ENCODE measurements at regions not wholly inside any gene's neighbourhood (a gene's known extent, or its start where the extent isn't known, plus 50 kb on each side); places are given as distances from the start of the nearest gene placed in this dataset.

- no peak overlapping the region for H3K4me3 Mint-ChIP-seq (ENCODE audit: unreplicated experiment)
- H3K4me1 Mint-ChIP-seq (ENCODE audit: low read depth, unreplicated experiment): peaks cover 2% of the 10 kb centered on the region
- no peak for DNase-seq
- no peak overlapping the region for H3K27ac Mint-ChIP-seq (ENCODE audit: unreplicated experiment)
- H3K36me3 Mint-ChIP-seq (ENCODE audit: unreplicated experiment): no peaks in the 10 kb centered on the region
- TF ChIP-seq CTCF (IDR thresholded peaks at IDR 0.05; ENCODE audit: partially characterized antibody, unreplicated experiment): no peak
- H3K9me3 Mint-ChIP-seq (ENCODE audit: unreplicated experiment): no peaks in the 10 kb centered on the region
- peaks cover 5% of the 10 kb centered on the region for H3K27me3 Mint-ChIP-seq (ENCODE audit: unreplicated experiment)
Observed at GRCh38 chr7:131652194-131652593, 95.8 kb upstream of the PODXL start.

- Mint-ChIP-seq H3K27ac (ENCODE audit: unreplicated experiment) (no peak overlapping the region), H3K27me3 (ENCODE audit: unreplicated experiment) (peaks cover 5% of the 10 kb centered on the region), H3K36me3 (ENCODE audit: unreplicated experiment) (no peaks in the 10 kb centered on the region), H3K9me3 (ENCODE audit: unreplicated experiment) (no peaks in the 10 kb centered on the region), H3K4me1 (ENCODE audit: low read depth, unreplicated experiment) (peaks cover 1% of the 10 kb centered on the region), H3K4me3 (ENCODE audit: unreplicated experiment) (no peak overlapping the region)
- DNase-seq: no peak
- no peak for TF ChIP-seq CTCF (IDR thresholded peaks at IDR 0.05; ENCODE audit: partially characterized antibody, unreplicated experiment)
Observed at GRCh38 chr7:131649879-131650278, 93.5 kb upstream of the PODXL start.

GRCh38 chr7:131649003-131649541, 92.6 kb upstream of the PODXL start:
- no peak overlapping the region for H3K27ac Mint-ChIP-seq (ENCODE audit: unreplicated experiment)
- no peak for DNase-seq
- no peaks in the 10 kb centered on the region for H3K4me1 Mint-ChIP-seq (ENCODE audit: low read depth, unreplicated experiment)
- H3K27me3 Mint-ChIP-seq (ENCODE audit: unreplicated experiment): peaks cover 6% of the 10 kb centered on the region
- no peak overlapping the region for H3K4me3 Mint-ChIP-seq (ENCODE audit: unreplicated experiment)
- peaks cover 2% of the 10 kb centered on the region for H3K9me3 Mint-ChIP-seq (ENCODE audit: unreplicated experiment)
- TF ChIP-seq CTCF (IDR thresholded peaks at IDR 0.05; ENCODE audit: partially characterized antibody, unreplicated experiment): no peak
- H3K36me3 Mint-ChIP-seq (ENCODE audit: unreplicated experiment): no peaks in the 10 kb centered on the region

- H3K9me3 Mint-ChIP-seq (ENCODE audit: unreplicated experiment): peaks cover 2% of the 10 kb centered on the region
- peaks cover 5% of the 10 kb centered on the region for H3K27me3 Mint-ChIP-seq (ENCODE audit: unreplicated experiment)
- no peak overlapping the region for H3K27ac Mint-ChIP-seq (ENCODE audit: unreplicated experiment)
- no peaks in the 10 kb centered on the region for H3K36me3 Mint-ChIP-seq (ENCODE audit: unreplicated experiment)
- no peak for DNase-seq
- TF ChIP-seq CTCF (IDR thresholded peaks at IDR 0.05; ENCODE audit: partially characterized antibody, unreplicated experiment): no peak
- no peaks in the 10 kb centered on the region for H3K4me1 Mint-ChIP-seq (ENCODE audit: low read depth, unreplicated experiment)
- no peak overlapping the region for H3K4me3 Mint-ChIP-seq (ENCODE audit: unreplicated experiment)
Observed at GRCh38 chr7:131648491-131648890, 92.1 kb upstream of the PODXL start.

- H3K27me3 Mint-ChIP-seq (ENCODE audit: unreplicated experiment): peaks cover 7% of the 10 kb centered on the region
- H3K9me3 Mint-ChIP-seq (ENCODE audit: unreplicated experiment): peaks cover 2% of the 10 kb centered on the region
- H3K4me3 Mint-ChIP-seq (ENCODE audit: unreplicated experiment): no peak overlapping the region
- H3K4me1 Mint-ChIP-seq (ENCODE audit: low read depth, unreplicated experiment): no peaks in the 10 kb centered on the region
- H3K36me3 Mint-ChIP-seq (ENCODE audit: unreplicated experiment): no peaks in the 10 kb centered on the region
- H3K27ac Mint-ChIP-seq (ENCODE audit: unreplicated experiment): no peak overlapping the region
- TF ChIP-seq CTCF (IDR thresholded peaks at IDR 0.05; ENCODE audit: partially characterized antibody, unreplicated experiment): no peak
- DNase-seq: no peak
Observed at GRCh38 chr7:131646203-131646602, 89.8 kb upstream of the PODXL start.
